ENCODE measurements at regions not wholly inside any gene's neighbourhood (a gene's known extent, or its start where the extent isn't known, plus 50 kb on each side); places are given as distances from the start of the nearest gene placed in this dataset.
"Not testable (repeated sequence)": the region's sequence is repeated elsewhere in the genome, so short reads cannot be mapped to it uniquely, and the experiment has no call there.

- not testable (repeated sequence) for TF ChIP-seq CTCF (conservative IDR thresholded peaks at IDR 0.05; ENCODE audit: low read length); EZH2phosphoT487 (IDR thresholded peaks at IDR 0.05; ENCODE audit: borderline replicate concordance, low read depth, low read length)
These were observed 211.2 kb upstream of the PKP2 start for GRCh38 chr12:33107827-33108226.
